HepG2 (cell line): ENCODE measurements at regions not wholly inside any gene's neighbourhood (a gene's known extent, or its start where the extent isn't known, plus 50 kb on each side); places are given as distances from the start of the nearest gene placed in this dataset.
A peak's percentile ranks its signal among the peaks of the same experiment; 100 is the strongest.

Experiments
- ATAC-seq: fragments of 200-7000 bp; cut with Tn5 transposase; 3 replicates; pipeline ENCODE4 v1.9.1; 2020; ENCODE audit warnings: mild to moderate bottlenecking, moderate library complexity
- BruUV-seq: library from RNA; stranded (reverse); fragments of 400-500 nt; replicated peaks from 2 replicates; lab custom pipeline; 2021; lab: Mats Ljungman, UMichigan
- CTCF ChIA-PET: fragments of 300-600 bp; formaldehyde crosslinking; extraction: SDS; loops from one replicate; lab custom pipeline; 2021; ENCODE audit warnings: low total read pairs, inconsistent platforms, low intra/inter-chr PET ratio; lab: Yijun Ruan, JAX
- POLR2A ChIA-PET: fragments of 350-600 bp; sonication (Branson Sonifier 250); formaldehyde crosslinking; loops from one replicate; lab custom pipeline; 2020; ENCODE audit warnings: antibody characterized with exemption, inconsistent platforms; lab: Yijun Ruan, JAX
- DNase-seq: peaks from one replicate; pipeline ENCODE4 v3.0.0-alpha.2; 2015; ENCODE audit warnings: low spot score
- FAIRE-seq: peaks from 3 replicates; lab custom pipeline; 2011; peaks lifted over from hg19 to GRCh38; lab: Jason Lieb, UNC
- H2AFZ ChIP-seq: one replicate; pipeline ENCODE4 v1.6.1; 2011; ENCODE audit warnings: low read length, inconsistent platforms
- H3K27ac ChIP-seq: fragments of 300-600 bp; 3 replicates; pipeline ENCODE4 v1.8.0; 2011; ENCODE audit warnings: mixed run types, mild to moderate bottlenecking, mixed read lengths, low read length, inconsistent platforms; ENCODE audit not compliant: insufficient read depth; ENCODE audit errors: extremely low read length
- H3K27me3 ChIP-seq, 2 experiments: fragments of 200-600 bp in 1 of 2; 2 replicates in 1 of 2; 3 replicates in 1 of 2; pipeline versions ENCODE4 v1.6.0 to v1.8.0; 2011; ENCODE audit warnings: low read length in 2 of 2, mild to moderate bottlenecking in 2 of 2, moderate library complexity in 2 of 2, inconsistent platforms in 1 of 2; ENCODE audit not compliant: insufficient read depth in 2 of 2, control insufficient read depth in 1 of 2
- H3K36me3 ChIP-seq, 2 experiments: fragments of 200-600 bp in 1 of 2; replicated peaks in 1 of 2; 2 replicates in 1 of 2; 3 replicates in 1 of 2; pipeline versions ENCODE4 v1.5.1 to v1.8.0; 2011; ENCODE audit warnings: low read length in 2 of 2, inconsistent platforms in 1 of 2; ENCODE audit not compliant: insufficient read depth in 2 of 2, control insufficient read depth in 1 of 2
- H3K4me1 ChIP-seq: 2 replicates; pipeline ENCODE4 v1.5.1; 2012; ENCODE audit warnings: low read length, inconsistent platforms; ENCODE audit not compliant: insufficient read depth
- H3K4me2 ChIP-seq: 2 replicates; pipeline ENCODE4 v1.6.0; 2011; ENCODE audit warnings: low read depth, low read length, inconsistent platforms
- H3K4me3 ChIP-seq, 3 experiments: fragments of 200-600 bp in 1 of 3; sonication (generic), shearing (Covaris generic) in 1 of 3; replicated peaks in 1 of 3; 2 replicates each; pipeline ENCODE4 v1.5.1; 2011 to 2016; ENCODE audit warnings: low read length in 3 of 3, inconsistent platforms in 2 of 3, low read depth in 2 of 3, mild to moderate bottlenecking in 2 of 3, control low read depth in 1 of 3, mixed read lengths in 1 of 3; ENCODE audit not compliant: insufficient read depth in 1 of 3
- H3K79me2 ChIP-seq: one replicate; pipeline ENCODE4 v1.6.1; 2011; ENCODE audit warnings: low read length, inconsistent platforms; ENCODE audit not compliant: insufficient read depth
- H3K9ac ChIP-seq: 2 replicates; pipeline ENCODE4 v1.6.0; 2011; ENCODE audit warnings: mild to moderate bottlenecking, low read depth, low read length, inconsistent platforms; ENCODE audit not compliant: insufficient read depth
- H3K9me3 ChIP-seq: 2 replicates; pipeline ENCODE4 v1.5.1; 2012; ENCODE audit warnings: mild to moderate bottlenecking, low read length
- H4K20me1 ChIP-seq: 2 replicates; pipeline ENCODE4 v1.6.0; 2011; ENCODE audit warnings: inconsistent platforms, mild to moderate bottlenecking, low read length, moderate library complexity; ENCODE audit not compliant: insufficient read depth
- ATF7 ChIP-seq, 2 experiments: fragments of 450-650 bp in 1 of 2; sonication (generic) in 1 of 2; formaldehyde crosslinking in 1 of 2; IDR thresholded peaks; 2 replicates each; pipeline versions ENCODE4 v1.4.0 to v1.6.1; 2016 to 2020; ENCODE audit warnings: antibody characterized with exemption in 1 of 2, mild to moderate bottlenecking in 1 of 2, missing genetic modification reagents in 1 of 2
- HNF4G ChIP-seq, 2 experiments: sonication (generic) in 1 of 2; formaldehyde crosslinking in 1 of 2; IDR thresholded peaks; 2 replicates each; pipeline versions ENCODE4 v1.4.0 to v1.6.1; 2011 to 2020; ENCODE audit warnings: borderline replicate concordance in 2 of 2, low read depth in 2 of 2, mild to moderate bottlenecking in 2 of 2, low read length in 1 of 2, missing genetic modification reagents in 1 of 2, moderate library complexity in 1 of 2
- ZNF589 ChIP-seq: sonication (generic); formaldehyde crosslinking; conservative IDR thresholded peaks from 2 replicates; pipeline ENCODE4 v1.8.0; 2022; ENCODE audit warnings: mild to moderate bottlenecking, moderate library complexity, missing genetic modification reagents
- ZNF790 ChIP-seq: sonication (generic); formaldehyde crosslinking; IDR thresholded peaks from 2 replicates; pipeline ENCODE4 v1.8.0; 2022; ENCODE audit warnings: missing genetic modification reagents, mild to moderate bottlenecking, borderline replicate concordance
- ZNF83 ChIP-seq: sonication (generic); formaldehyde crosslinking; IDR thresholded peaks from 2 replicates; pipeline ENCODE4 v1.4.0; 2020; ENCODE audit warnings: missing genetic modification reagents, mild to moderate bottlenecking, borderline replicate concordance
- WGBS: methylation state at CpG from one replicate; pipeline ENCODE4 v1.1.6; 2017; ENCODE audit warnings: low lambda C conversion rate; 5-methylcytosine and 5-hydroxymethylcytosine counted together
- in situ Hi-C: cut with HindIII; loops from 2 replicates; pipeline ENCODE4 v1.10.0; 2017; ENCODE audit warnings: low pct_unique_long_range_greater_than_20kb; ENCODE audit not compliant: extremely low pct_ligation_motif_present
- intact Hi-C: fragments of 100-400 bp; cut with micrococcal nuclease; formaldehyde crosslinking; loops from one replicate; pipeline ENCODE4 v1.10.0; 2022; ENCODE audit not compliant: unreplicated experiment
- TF ChIP-seq, protein P1 (sequence below): sonication (generic); formaldehyde crosslinking; IDR thresholded peaks from 2 replicates; pipeline ENCODE4 v1.5.1; 2020; ENCODE audit warnings: missing genetic modification reagents, mild to moderate bottlenecking, borderline replicate concordance

DNA sequence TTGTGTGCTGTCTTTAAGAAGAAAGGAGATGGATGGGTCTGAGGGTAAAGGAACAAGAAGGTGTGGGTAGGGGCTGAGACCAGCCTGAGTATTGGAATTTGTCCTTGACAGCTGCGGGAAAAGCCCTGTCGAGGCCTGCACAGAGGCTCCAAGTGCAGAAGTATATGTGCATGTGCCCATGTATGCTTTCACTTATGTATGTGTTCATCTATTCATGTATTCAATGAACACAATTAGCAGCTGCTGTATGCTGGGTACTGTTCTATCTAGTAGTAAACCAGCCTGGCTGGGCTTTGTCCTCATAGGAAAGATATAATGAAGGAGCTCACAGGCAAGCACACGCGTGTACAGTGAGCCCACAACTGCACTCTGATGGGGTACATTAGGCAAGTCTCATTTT, 181.4 kb downstream of the CALCRL start (continued):
- TF ChIP-seq, protein P1, sequence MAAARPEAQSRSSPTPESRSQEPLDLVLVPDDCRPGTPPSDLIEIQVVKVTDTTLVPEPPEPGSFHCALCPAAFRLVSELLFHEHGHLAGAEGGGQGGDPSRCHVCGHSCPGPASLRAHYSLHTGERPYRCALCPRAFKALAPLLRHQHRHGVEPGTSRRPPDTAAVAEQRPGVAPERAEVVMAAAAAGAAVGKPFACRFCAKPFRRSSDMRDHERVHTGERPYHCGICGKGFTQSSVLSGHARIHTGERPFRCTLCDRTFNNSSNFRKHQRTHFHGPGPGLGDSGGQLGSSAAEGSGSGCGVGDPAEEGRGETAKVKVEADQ (CRISPR knock-in tag), result no peak
- TF ChIP-seq, all 625 proteins: peak for 0

DNA sequence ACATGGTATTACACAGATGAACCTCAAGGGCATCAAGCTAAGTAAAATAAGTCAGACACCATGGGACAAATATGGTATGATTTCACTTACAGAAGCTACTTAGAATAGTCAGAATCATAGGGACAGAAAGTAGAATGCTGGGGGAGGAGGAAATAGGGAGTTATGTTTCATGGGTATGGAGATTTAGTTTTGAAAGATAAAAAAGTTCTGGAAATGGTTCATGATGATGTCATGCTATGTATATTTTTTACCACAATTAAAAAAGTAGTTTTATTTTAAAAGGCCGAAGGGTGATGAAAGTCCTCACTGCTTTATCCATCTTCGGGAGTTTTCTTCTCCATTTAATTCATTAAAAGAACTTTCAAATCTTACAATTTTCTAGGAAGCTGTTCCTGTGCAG, 181.9 kb downstream of the CALCRL start:
- Histone ChIP-seq H3K4me2 (no peak overlapping the region), H3K36me3 (no peaks in the 10 kb centered on the region), H3K4me1 (no peaks in the 10 kb centered on the region), H3K9ac (no peak overlapping the region), H3K9me3 (no peaks in the 10 kb centered on the region), H2AFZ (no peak overlapping the region), H4K20me1 (no peaks in the 10 kb centered on the region), H3K79me2 (no peaks in the 10 kb centered on the region), H3K27ac (no peak overlapping the region), H3K27me3 (no peaks in the 10 kb centered on the region), H3K4me3 (no peak overlapping the region)
- no TSS peak for BruUV-seq
- ATAC-seq, result no peak
- WGBS, result 0% methylated on average over 2 of the region's 2 CpGs
- DNase-seq, result no peak
- intact Hi-C loops (no loop called here), in situ Hi-C loops (no loop called here)
- CTCF ChIA-PET, result no interaction called here
- POLR2A ChIA-PET, result no interaction called here
- TF ChIP-seq HNF4G (IDR thresholded peaks at IDR 0.05; ENCODE audit: borderline replicate concordance, low read depth, low read length) (no peak), HNF4G (CRISPR knock-in tag; IDR thresholded peaks at IDR 0.05; ENCODE audit: borderline replicate concordance, low read depth) (no peak), ZNF790 (no peak), ZNF83 (CRISPR knock-in tag) (no peak), ZNF589 (no peak), ATF7 (IDR thresholded peaks at IDR 0.05) (peak; percentile 91), ATF7 (CRISPR knock-in tag; IDR thresholded peaks at IDR 0.05) (no peak)
- FAIRE-seq, result no peak
